GM12878 (cell line): ENCODE measurements at regions not wholly inside any gene's neighbourhood (a gene's known extent, or its start where the extent isn't known, plus 50 kb on each side); places are given as distances from the start of the nearest gene placed in this dataset.

ENCODE experiments used
- ATAC-seq: fragments of 200-7000 bp; cut with Tn5 transposase; 3 replicates; pipeline ENCODE4 v1.9.1; 2020; ENCODE audit warnings: mild to moderate bottlenecking, moderate library complexity
- BruUV-seq: library from RNA; stranded (reverse); fragments of 400-500 nt; replicated peaks from 2 replicates; lab custom pipeline; 2021; lab: Mats Ljungman, UMichigan
- CTCF ChIA-PET: fragments of 300-600 bp; sonication (Branson Sonifier 250); formaldehyde crosslinking; extraction: SDS; loops from one replicate; lab custom pipeline; 2021; ENCODE audit warnings: inconsistent platforms; lab: Yijun Ruan, JAX
- POLR2A ChIA-PET: fragments of 350-600 bp; formaldehyde crosslinking; extraction: SDS; loops from one replicate; lab custom pipeline; 2021; ENCODE audit warnings: inconsistent platforms; lab: Charles Lee
- RAD21 ChIA-PET: fragments of 300-600 bp; sonication (Branson Sonifier 250); formaldehyde crosslinking; loops from one replicate; lab custom pipeline; 2023; ENCODE audit warnings: antibody characterized with exemption; ENCODE audit not compliant: unreplicated experiment; lab: Charles Lee
- SMC1A ChIA-PET: fragments of 300-600 bp; sonication (Branson Sonifier 250); formaldehyde crosslinking; loops from one replicate; lab custom pipeline; 2023; ENCODE audit not compliant: unreplicated experiment, uncharacterized antibody; lab: Charles Lee
- DNase-seq: peaks from one replicate; pipeline ENCODE4 v3.0.0-alpha.2; 2011; ENCODE audit warnings: low read depth, low spot score
- FAIRE-seq: peaks from 3 replicates; lab custom pipeline; 2011; peaks lifted over from hg19 to GRCh38; lab: Jason Lieb, UNC
- H2AFZ ChIP-seq: 2 replicates; pipeline ENCODE4 v1.6.0; 2011; ENCODE audit warnings: low read depth, low read length, control low read depth; ENCODE audit not compliant: control insufficient read depth
- H3K27ac ChIP-seq: 2 replicates; pipeline ENCODE4 v1.5.1; 2011; ENCODE audit warnings: control low read depth; ENCODE audit not compliant: control insufficient read depth, insufficient read depth
- H3K27me3 ChIP-seq, 2 experiments: replicated peaks in 1 of 2; 2 replicates each; pipeline versions ENCODE4 v1.6.0 to v1.6.1; 2011; ENCODE audit warnings: low read length in 1 of 2; ENCODE audit not compliant: control insufficient read depth in 2 of 2, insufficient read depth in 2 of 2
- H3K36me3 ChIP-seq, 2 experiments: 2 replicates each; pipeline ENCODE4 v1.5.1; 2011; ENCODE audit warnings: low read length in 1 of 2; ENCODE audit not compliant: control insufficient read depth in 2 of 2, insufficient read depth in 2 of 2
- H3K4me1 ChIP-seq: 2 replicates; pipeline ENCODE4 v1.6.1; 2011; ENCODE audit warnings: mild to moderate bottlenecking, low read length, moderate library complexity, mixed read lengths; ENCODE audit not compliant: control insufficient read depth, insufficient read depth
- H3K4me2 ChIP-seq: 2 replicates; pipeline ENCODE4 v1.6.0; 2011; ENCODE audit warnings: control low read depth; ENCODE audit not compliant: control insufficient read depth, insufficient read depth
- H3K4me3 ChIP-seq: fragments of 200-600 bp; sonication (generic); 2 replicates; pipeline ENCODE4 v1.5.1; 2016
- H3K79me2 ChIP-seq: 2 replicates; pipeline ENCODE4 v1.6.0; 2011; ENCODE audit warnings: low read length; ENCODE audit not compliant: control insufficient read depth, insufficient read depth
- H3K9ac ChIP-seq: 2 replicates; pipeline ENCODE4 v1.8.0; 2011; ENCODE audit warnings: low read length, control low read depth, mixed read lengths; ENCODE audit not compliant: control insufficient read depth, insufficient read depth
- H3K9me3 ChIP-seq: replicated peaks from 3 replicates; pipeline ENCODE4 v1.5.1; 2011; ENCODE audit warnings: mild to moderate bottlenecking, low read length; ENCODE audit not compliant: control insufficient read depth, insufficient read depth
- H4K20me1 ChIP-seq: 2 replicates; pipeline ENCODE4 v1.6.0; 2011; ENCODE audit not compliant: control insufficient read depth, insufficient read depth
- BRCA1 ChIP-seq: IDR thresholded peaks from 2 replicates; pipeline ENCODE4 v1.6.1; 2011; ENCODE audit warnings: low read depth, low read length, improper control_type of control experiment
- CBFB ChIP-seq: IDR thresholded peaks from 2 replicates; pipeline ENCODE4 v1.6.1; 2016; ENCODE audit warnings: antibody characterized with exemption, low read depth
- CEBPB ChIP-seq, 2 experiments: fragments of 150-350 bp in 1 of 2; IDR thresholded peaks; 2 replicates each; pipeline ENCODE4 v1.6.1; 2012 to 2014; ENCODE audit warnings: low read depth in 2 of 2, low read length in 2 of 2, borderline replicate concordance in 1 of 2, inconsistent platforms in 1 of 2
- EP300 ChIP-seq, 2 experiments: fragments of 150-350 bp in 1 of 2; IDR thresholded peaks; 2 replicates each; pipeline ENCODE4 v1.6.1; 2011 to 2012; ENCODE audit warnings: low read depth in 2 of 2, low read length in 2 of 2, borderline replicate concordance in 1 of 2, improper control_type of control experiment in 1 of 2, inconsistent platforms in 1 of 2; ENCODE audit not compliant: control insufficient read depth in 1 of 2
- EZH2 ChIP-seq: IDR thresholded peaks from 2 replicates; pipeline ENCODE4 v1.6.1; 2012; ENCODE audit warnings: low read depth, mild to moderate bottlenecking, control low read depth, inconsistent platforms, low read length, borderline replicate concordance; ENCODE audit not compliant: control insufficient read depth
- FOS ChIP-seq: IDR thresholded peaks from 3 replicates; pipeline ENCODE4 v1.6.1; 2011; ENCODE audit warnings: borderline replicate concordance; ENCODE audit not compliant: insufficient read length; ENCODE audit errors: extremely low read depth
- FOXK2 ChIP-seq: fragments of 450-650 bp; IDR thresholded peaks from 2 replicates; pipeline ENCODE4 v1.6.1; 2017; ENCODE audit warnings: mild to moderate bottlenecking, moderate library complexity
- FOXM1 ChIP-seq: IDR thresholded peaks from 2 replicates; pipeline ENCODE4 v1.6.1; 2012; ENCODE audit warnings: low read depth, mild to moderate bottlenecking, inconsistent platforms, low read length, moderate library complexity
- MYC ChIP-seq: IDR thresholded peaks from 2 replicates; pipeline ENCODE4 v1.6.1; 2011; ENCODE audit warnings: mild to moderate bottlenecking, low read length, moderate library complexity, inconsistent platforms; ENCODE audit not compliant: insufficient read depth, insufficient replicate concordance, insufficient read length, severe bottlenecking
- POU2F2 ChIP-seq: IDR thresholded peaks from 3 replicates; pipeline ENCODE4 v1.6.1; 2011; ENCODE audit warnings: low read depth, mild to moderate bottlenecking, low read length, borderline replicate concordance
- YY1 ChIP-seq: IDR thresholded peaks from 2 replicates; pipeline ENCODE4 v1.6.1; 2011; ENCODE audit warnings: low read depth, mild to moderate bottlenecking, low read length
- ZNF207 ChIP-seq: fragments of 450-650 bp; IDR thresholded peaks from 2 replicates; pipeline ENCODE4 v1.6.1; 2014; ENCODE audit warnings: antibody characterized with exemption, mild to moderate bottlenecking, borderline replicate concordance
- ZNF384 ChIP-seq: IDR thresholded peaks from 2 replicates; pipeline ENCODE4 v1.6.1; 2012; ENCODE audit warnings: low read depth, mild to moderate bottlenecking, low read length, improper control_type of control experiment, borderline replicate concordance
- WGBS: methylation state at CpG from one replicate; pipeline ENCODE4 v1.1.6; 2016; ENCODE audit warnings: low lambda C conversion rate; ENCODE audit not compliant: insufficient replicate concordance, insufficient coverage; ENCODE audit errors: missing lambda C conversion rate; 5-methylcytosine and 5-hydroxymethylcytosine counted together
- in situ Hi-C: fragments of 300-500 bp; cut with MboI; formaldehyde crosslinking; loops from 9 replicates; pipeline ENCODE4 v1.14.3; 2018; ENCODE audit warnings: mixed read lengths
- intact Hi-C: fragments of 100-400 bp; cut with micrococcal nuclease; formaldehyde crosslinking; loops from one replicate; pipeline ENCODE4 v1.14.2; 2022; ENCODE audit not compliant: unreplicated experiment
- TF ChIP-seq, protein P1 (sequence below): fragments of 450-650 bp; IDR thresholded peaks from 2 replicates; pipeline ENCODE4 v1.6.1; 2016; ENCODE audit warnings: mild to moderate bottlenecking
- TF ChIP-seq, protein P2 (sequence below): fragments of 450-650 bp; formaldehyde crosslinking; IDR thresholded peaks from 2 replicates; pipeline ENCODE4 v1.4.0; 2022; ENCODE audit warnings: mild to moderate bottlenecking, moderate library complexity

- intact Hi-C loops (no loop called here), in situ Hi-C loops (no loop called here)
- Histone ChIP-seq H2AFZ (no peak overlapping the region), H3K27ac (no peak overlapping the region), H3K9ac (no peak overlapping the region), H4K20me1 (no peaks in the 10 kb centered on the region), H3K79me2 (no peaks in the 10 kb centered on the region), H3K27me3 (no peaks in the 10 kb centered on the region), H3K4me2 (no peak overlapping the region), H3K9me3 (no peaks in the 10 kb centered on the region), H3K36me3 (no peaks in the 10 kb centered on the region), H3K4me1 (no peaks in the 10 kb centered on the region), H3K4me3 (no peak overlapping the region)
- ATAC-seq (no peak), DNase-seq (no peak), FAIRE-seq (no peak)
- ChIA-PET POLR2A (no interaction called here), RAD21 (no interaction called here), CTCF (no interaction called here), SMC1A (interaction anchor here (1.4 kb wide), 1 partner anchor 109 kb away, joined by 3 read pairs; no protein-coding TSS in a partner anchor)
- BruUV-seq, result no TSS peak
- TF ChIP-seq BRCA1 (no peak), FOS (no peak), MYC (no peak), EZH2 (no peak), POU2F2 (no peak), ZNF384 (no peak), FOXM1 (no peak), YY1 (no peak), CEBPB (IDR thresholded peaks at IDR 0.05; ENCODE audit: borderline replicate concordance in 1 of 2, low read depth in 2 of 2, low read length in 2 of 2) (no peak), ZNF207 (no peak), CBFB (no peak), EP300 (IDR thresholded peaks at IDR 0.05; ENCODE audit: borderline replicate concordance in 1 of 2, control insufficient read depth in 1 of 2, low read depth in 2 of 2, low read length in 2 of 2) (no peak), FOXK2 (no peak)
- TF ChIP-seq, protein P1, sequence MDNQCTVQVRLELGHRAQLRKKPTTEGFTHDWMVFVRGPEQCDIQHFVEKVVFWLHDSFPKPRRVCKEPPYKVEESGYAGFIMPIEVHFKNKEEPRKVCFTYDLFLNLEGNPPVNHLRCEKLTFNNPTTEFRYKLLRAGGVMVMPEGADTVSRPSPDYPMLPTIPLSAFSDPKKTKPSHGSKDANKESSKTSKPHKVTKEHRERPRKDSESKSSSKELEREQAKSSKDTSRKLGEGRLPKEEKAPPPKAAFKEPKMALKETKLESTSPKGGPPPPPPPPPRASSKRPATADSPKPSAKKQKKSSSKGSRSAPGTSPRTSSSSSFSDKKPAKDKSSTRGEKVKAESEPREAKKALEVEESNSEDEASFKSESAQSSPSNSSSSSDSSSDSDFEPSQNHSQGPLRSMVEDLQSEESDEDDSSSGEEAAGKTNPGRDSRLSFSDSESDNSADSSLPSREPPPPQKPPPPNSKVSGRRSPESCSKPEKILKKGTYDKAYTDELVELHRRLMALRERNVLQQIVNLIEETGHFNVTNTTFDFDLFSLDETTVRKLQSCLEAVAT, result no peak
- TF ChIP-seq, protein P2, sequence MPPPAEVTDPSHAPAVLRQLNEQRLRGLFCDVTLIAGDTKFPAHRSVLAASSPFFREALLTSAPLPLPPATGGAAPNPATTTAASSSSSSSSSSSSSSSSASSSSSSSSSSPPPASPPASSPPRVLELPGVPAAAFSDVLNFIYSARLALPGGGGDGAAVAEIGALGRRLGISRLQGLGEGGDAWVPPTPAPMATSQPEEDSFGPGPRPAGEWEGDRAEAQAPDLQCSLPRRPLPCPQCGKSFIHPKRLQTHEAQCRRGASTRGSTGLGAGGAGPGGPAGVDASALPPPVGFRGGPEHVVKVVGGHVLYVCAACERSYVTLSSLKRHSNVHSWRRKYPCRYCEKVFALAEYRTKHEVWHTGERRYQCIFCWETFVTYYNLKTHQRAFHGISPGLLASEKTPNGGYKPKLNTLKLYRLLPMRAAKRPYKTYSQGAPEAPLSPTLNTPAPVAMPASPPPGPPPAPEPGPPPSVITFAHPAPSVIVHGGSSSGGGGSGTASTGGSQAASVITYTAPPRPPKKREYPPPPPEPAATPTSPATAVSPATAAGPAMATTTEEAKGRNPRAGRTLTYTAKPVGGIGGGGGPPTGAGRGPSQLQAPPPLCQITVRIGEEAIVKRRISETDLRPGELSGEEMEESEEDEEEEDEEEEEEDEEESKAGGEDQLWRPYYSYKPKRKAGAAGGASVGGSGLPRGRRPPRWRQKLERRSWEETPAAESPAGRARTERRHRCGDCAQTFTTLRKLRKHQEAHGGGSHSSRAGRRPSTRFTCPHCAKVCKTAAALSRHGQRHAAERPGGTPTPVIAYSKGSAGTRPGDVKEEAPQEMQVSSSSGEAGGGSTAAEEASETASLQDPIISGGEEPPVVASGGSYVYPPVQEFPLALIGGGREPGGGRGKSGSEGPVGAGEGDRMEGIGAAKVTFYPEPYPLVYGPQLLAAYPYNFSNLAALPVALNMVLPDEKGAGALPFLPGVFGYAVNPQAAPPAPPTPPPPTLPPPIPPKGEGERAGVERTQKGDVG, result no peak
- 71% methylated on average over 3 of the region's 6 CpGs for WGBS
Measured at GRCh38 chr5:124235576-124235975, 510.9 kb downstream of the ZNF608 start.
